Neural progenitor cell (in vitro differentiated cells): ENCODE measurements at regions not wholly inside any gene's neighbourhood (a gene's known extent, or its start where the extent isn't known, plus 50 kb on each side); places are given as distances from the start of the nearest gene placed in this dataset.

ENCODE experiments used
- EZH2phosphoT487 ChIP-seq: fragments of 200-600 bp; sonication (generic); IDR thresholded peaks from 2 replicates; pipeline ENCODE4 v1.6.1; 2017; ENCODE audit warnings: antibody characterized with exemption
- TF ChIP-seq, protein P1 (sequence below): fragments of 200-600 bp; sonication (generic); IDR thresholded peaks from 2 replicates; pipeline ENCODE4 v1.5.1; 2017; ENCODE audit warnings: antibody characterized with exemption, mild to moderate bottlenecking

DNA sequence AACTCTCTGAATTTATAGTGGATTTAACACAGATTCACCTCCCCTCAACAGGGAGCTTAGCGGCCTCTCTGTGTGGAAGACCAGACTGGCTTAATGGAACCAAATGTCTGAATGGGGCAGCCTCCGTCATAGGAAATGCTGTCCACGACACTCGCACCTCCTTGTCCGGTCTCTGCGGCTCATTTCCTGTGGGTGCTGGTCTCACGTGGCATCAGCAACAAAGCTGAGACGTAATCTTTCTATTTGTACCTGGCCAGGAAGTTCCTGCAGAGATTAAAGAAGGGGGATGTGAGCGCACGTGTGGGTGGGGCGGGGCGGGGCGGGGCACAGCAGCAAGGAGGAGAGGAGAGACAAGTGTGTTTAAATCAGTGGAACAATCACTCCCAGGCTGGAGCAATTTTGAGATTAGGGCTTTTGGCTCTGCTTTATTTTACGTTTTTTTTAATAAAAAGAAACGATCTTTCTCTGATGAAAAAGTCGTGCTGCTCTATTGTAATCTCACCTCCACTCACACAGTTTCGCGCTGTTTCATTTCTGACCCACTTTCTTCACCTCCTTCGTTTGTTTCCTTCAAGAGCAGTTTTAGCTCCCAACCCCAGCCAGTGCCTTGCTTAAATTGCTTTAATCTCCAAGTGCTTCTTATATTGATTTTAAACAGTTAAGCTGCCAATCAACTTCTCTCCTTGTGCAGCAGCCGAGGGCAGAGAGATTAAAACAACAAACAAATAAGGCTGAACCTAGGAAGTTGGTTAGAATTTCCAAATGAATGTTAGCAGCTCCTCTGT lies 132.2 kb upstream of the ASTN2 start:
- no peak for TF ChIP-seq EZH2phosphoT487
- TF ChIP-seq, protein P1, sequence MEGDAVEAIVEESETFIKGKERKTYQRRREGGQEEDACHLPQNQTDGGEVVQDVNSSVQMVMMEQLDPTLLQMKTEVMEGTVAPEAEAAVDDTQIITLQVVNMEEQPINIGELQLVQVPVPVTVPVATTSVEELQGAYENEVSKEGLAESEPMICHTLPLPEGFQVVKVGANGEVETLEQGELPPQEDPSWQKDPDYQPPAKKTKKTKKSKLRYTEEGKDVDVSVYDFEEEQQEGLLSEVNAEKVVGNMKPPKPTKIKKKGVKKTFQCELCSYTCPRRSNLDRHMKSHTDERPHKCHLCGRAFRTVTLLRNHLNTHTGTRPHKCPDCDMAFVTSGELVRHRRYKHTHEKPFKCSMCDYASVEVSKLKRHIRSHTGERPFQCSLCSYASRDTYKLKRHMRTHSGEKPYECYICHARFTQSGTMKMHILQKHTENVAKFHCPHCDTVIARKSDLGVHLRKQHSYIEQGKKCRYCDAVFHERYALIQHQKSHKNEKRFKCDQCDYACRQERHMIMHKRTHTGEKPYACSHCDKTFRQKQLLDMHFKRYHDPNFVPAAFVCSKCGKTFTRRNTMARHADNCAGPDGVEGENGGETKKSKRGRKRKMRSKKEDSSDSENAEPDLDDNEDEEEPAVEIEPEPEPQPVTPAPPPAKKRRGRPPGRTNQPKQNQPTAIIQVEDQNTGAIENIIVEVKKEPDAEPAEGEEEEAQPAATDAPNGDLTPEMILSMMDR, result no peak
